ENCODE measurements at regions not wholly inside any gene's neighbourhood (a gene's known extent, or its start where the extent isn't known, plus 50 kb on each side); places are given as distances from the start of the nearest gene placed in this dataset.

DNA sequence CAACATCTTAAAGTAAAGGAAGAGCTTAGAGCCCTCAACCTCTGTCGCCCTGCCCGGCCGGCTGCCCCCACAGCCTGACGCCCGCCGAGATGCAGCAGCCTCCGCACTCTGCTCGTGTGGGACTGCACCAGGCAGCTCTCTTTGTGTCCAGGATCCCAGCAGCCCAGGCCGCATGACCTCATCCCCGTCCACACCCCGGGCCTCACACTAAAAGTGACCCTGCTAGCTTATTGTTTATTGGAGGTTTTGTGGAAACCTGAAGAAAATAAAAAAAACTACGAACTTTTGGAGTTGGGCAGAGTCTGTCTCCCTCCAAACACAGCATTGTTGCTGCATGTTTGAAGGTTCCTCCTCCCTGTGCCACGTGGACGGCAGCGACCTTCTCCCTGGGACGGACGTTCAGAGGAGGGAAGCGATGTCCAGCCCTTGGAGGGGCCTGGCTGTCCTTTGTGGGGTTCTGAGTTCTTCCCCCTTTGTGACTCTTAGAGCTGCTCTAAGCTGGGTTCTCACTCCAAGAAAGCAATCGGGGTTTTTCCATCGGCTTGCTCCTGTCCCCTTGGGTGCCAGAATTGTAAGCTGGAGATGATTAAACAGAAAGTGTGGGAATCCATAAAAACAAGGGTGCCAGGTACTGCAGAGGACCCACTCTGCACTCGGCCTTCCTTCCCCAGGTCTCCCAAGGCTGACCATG, 103.5 kb upstream of the COL5A1 start:
- Histone ChIP-seq H3K27ac (no peak overlapping the region), H3K4me1 (no peaks in the 10 kb centered on the region), H4K20me1 (ENCODE audit: low read depth) (no peaks in the 10 kb centered on the region), H3K4me3 (no peak overlapping the region), H3K9ac (no peak overlapping the region), H3K4me2 (no peak overlapping the region), H3K27me3 (no peaks in the 10 kb centered on the region), H2AFZ (replicated peaks) (no peak overlapping the region), H3K79me2 (ENCODE audit: low read depth) (no peaks in the 10 kb centered on the region), H3K9me3 (ENCODE audit: low read depth) (no peaks in the 10 kb centered on the region), H3F3A (ENCODE audit: low read depth) (no peaks in the 10 kb centered on the region), H3K36me3 (no peaks in the 10 kb centered on the region)
- Mint-ChIP-seq H3K27me3 (ENCODE audit: insufficient read depth, low read depth) (no peaks in the 10 kb centered on the region), H3K36me3 (no peaks in the 10 kb centered on the region), H3K9me3 (peaks cover 7% of the 10 kb centered on the region), H3K4me3 (no peak overlapping the region), H3K27ac (no peak overlapping the region), H3K4me1 (peaks cover 8% of the 10 kb centered on the region)
- DNase-seq (ENCODE audit: low spot score) = no peak
- TF ChIP-seq EZH2phosphoT487 (IDR thresholded peaks at IDR 0.05) = no peak
- TF ChIP-seq EZH2 (IDR thresholded peaks at IDR 0.05) = no peak
- TF ChIP-seq, protein P1, sequence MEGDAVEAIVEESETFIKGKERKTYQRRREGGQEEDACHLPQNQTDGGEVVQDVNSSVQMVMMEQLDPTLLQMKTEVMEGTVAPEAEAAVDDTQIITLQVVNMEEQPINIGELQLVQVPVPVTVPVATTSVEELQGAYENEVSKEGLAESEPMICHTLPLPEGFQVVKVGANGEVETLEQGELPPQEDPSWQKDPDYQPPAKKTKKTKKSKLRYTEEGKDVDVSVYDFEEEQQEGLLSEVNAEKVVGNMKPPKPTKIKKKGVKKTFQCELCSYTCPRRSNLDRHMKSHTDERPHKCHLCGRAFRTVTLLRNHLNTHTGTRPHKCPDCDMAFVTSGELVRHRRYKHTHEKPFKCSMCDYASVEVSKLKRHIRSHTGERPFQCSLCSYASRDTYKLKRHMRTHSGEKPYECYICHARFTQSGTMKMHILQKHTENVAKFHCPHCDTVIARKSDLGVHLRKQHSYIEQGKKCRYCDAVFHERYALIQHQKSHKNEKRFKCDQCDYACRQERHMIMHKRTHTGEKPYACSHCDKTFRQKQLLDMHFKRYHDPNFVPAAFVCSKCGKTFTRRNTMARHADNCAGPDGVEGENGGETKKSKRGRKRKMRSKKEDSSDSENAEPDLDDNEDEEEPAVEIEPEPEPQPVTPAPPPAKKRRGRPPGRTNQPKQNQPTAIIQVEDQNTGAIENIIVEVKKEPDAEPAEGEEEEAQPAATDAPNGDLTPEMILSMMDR (IDR thresholded peaks at IDR 0.05) = no peak

DNA sequence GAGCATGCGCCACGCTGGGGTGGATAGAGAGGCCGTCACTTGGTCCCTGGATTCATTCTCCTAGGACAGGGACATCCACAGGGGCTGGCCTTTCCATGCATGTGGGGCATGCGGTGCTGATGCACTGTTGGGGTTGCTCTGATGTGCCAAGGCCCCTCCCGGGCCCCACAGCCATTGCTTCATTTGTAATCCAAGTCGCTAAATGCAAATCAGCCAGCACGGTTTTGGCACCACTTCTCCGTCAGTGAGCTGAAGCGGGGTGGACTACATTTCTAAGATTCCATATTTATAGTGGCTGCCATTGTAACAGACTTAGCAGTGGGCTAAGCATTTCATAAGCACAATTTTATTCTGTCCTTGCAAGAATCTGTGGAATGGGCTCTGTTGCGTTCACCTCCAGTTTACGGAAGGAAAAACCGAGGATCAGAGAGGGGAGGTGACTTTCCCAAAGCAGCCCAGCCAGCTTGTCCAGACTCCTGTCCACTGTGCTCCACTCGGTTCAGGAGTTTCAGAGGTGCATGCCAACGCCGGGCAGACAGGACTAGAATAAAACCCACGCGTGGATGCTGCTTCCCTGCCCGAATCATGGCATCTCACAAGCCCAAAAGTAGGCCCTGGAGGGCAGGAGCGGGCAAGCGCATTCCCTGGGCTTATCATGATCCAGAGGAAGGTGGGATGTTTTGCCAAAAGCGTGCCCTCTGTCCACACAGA, 102.6 kb upstream of the COL5A1 start:
- Histone ChIP-seq H3F3A (ENCODE audit: low read depth) (no peaks in the 10 kb centered on the region), H4K20me1 (ENCODE audit: low read depth) (no peaks in the 10 kb centered on the region), H3K9me3 (ENCODE audit: low read depth) (no peaks in the 10 kb centered on the region), H3K27me3 (no peaks in the 10 kb centered on the region), H2AFZ (replicated peaks) (no peak overlapping the region), H3K4me2 (no peak overlapping the region), H3K9ac (no peak overlapping the region), H3K4me1 (peaks cover under 1% of the 10 kb centered on the region), H3K4me3 (no peak overlapping the region), H3K27ac (no peak overlapping the region), H3K79me2 (ENCODE audit: low read depth) (no peaks in the 10 kb centered on the region), H3K36me3 (no peaks in the 10 kb centered on the region)
- H3K9me3 Mint-ChIP-seq = peaks cover 10% of the 10 kb centered on the region
- no peak for TF ChIP-seq EZH2 (IDR thresholded peaks at IDR 0.05)
- TF ChIP-seq, protein P1 (IDR thresholded peaks at IDR 0.05) = no peak
- H3K27ac Mint-ChIP-seq = no peak overlapping the region
- H3K27me3 Mint-ChIP-seq (ENCODE audit: insufficient read depth, low read depth) = peaks cover 3% of the 10 kb centered on the region
- no peak for DNase-seq (ENCODE audit: low spot score)
- H3K4me1 Mint-ChIP-seq = peaks cover 14% of the 10 kb centered on the region
- H3K4me3 Mint-ChIP-seq = no peak overlapping the region
- no peaks in the 10 kb centered on the region for H3K36me3 Mint-ChIP-seq

DNA sequence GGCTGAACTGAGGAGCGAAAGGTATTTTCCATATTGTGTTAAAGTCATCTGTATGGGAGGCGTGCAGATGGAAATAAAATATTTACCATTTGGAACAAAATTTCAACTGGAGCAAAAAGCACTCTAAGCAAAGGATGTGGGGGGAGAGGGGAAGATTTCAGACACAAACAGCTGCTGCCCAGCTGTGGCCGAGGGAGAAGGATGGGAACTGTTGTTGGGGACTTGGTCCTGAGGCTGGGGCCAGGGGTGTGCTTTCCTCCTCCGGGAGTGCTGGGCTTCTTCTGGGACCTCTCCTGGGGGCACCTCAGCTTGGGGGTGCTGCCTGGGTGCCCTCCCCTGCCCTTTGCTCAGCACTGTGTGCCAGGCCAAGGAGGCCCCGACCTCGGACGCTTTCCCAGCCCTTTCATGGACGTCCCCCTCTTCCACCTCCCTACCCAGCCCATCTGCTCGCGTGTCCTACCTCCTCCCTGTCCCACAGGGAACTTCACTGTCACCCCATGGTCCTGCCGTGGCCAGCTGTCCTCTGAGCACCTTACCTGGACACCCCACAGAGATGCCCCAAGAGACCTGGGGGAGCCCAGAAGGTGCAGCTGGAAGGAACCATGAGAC, 101.9 kb upstream of the COL5A1 start:
- no peaks in the 10 kb centered on the region for H3K36me3 Mint-ChIP-seq
- TF ChIP-seq, protein P1 (IDR thresholded peaks at IDR 0.05) = no peak
- no peak for TF ChIP-seq EZH2phosphoT487 (IDR thresholded peaks at IDR 0.05)
- no peak for TF ChIP-seq EZH2 (IDR thresholded peaks at IDR 0.05)
- no peaks in the 10 kb centered on the region for H3K79me2 ChIP-seq (ENCODE audit: low read depth)
- DNase-seq (ENCODE audit: low spot score) = no peak
- no peak overlapping the region for H3K27ac Mint-ChIP-seq
- H3K27ac ChIP-seq = no peak overlapping the region
- peaks cover 21% of the 10 kb centered on the region for H3K4me1 Mint-ChIP-seq
- H3K4me2 ChIP-seq = no peak overlapping the region
- H3K4me3 ChIP-seq = no peak overlapping the region
- H3K27me3 Mint-ChIP-seq (ENCODE audit: insufficient read depth, low read depth) = peaks cover 3% of the 10 kb centered on the region
- H3K9me3 ChIP-seq (ENCODE audit: low read depth) = no peaks in the 10 kb centered on the region
- no peaks in the 10 kb centered on the region for H3K27me3 ChIP-seq
- H3K36me3 ChIP-seq = no peaks in the 10 kb centered on the region
- H3K4me1 ChIP-seq = peaks cover 7% of the 10 kb centered on the region
- peaks cover 10% of the 10 kb centered on the region for H3K9me3 Mint-ChIP-seq
- H4K20me1 ChIP-seq (ENCODE audit: low read depth) = no peaks in the 10 kb centered on the region
- H3K4me3 Mint-ChIP-seq = no peak overlapping the region
- H3F3A ChIP-seq (ENCODE audit: low read depth) = no peaks in the 10 kb centered on the region
- H3K9ac ChIP-seq = no peak overlapping the region
- no peak overlapping the region for H2AFZ ChIP-seq (replicated peaks)
